ENCODE measurements at regions not wholly inside any gene's neighbourhood (a gene's known extent, or its start where the extent isn't known, plus 50 kb on each side); places are given as distances from the start of the nearest gene placed in this dataset.
A peak's percentile ranks its signal among the peaks of the same experiment; 100 is the strongest.
"Not testable (repeated sequence)": the region's sequence is repeated elsewhere in the genome, so short reads cannot be mapped to it uniquely, and the experiment has no call there.

GRCh38 chr12:124471828-124472227, 95.6 kb downstream of the NCOR2 start:
- DNase-seq: no peak

GRCh38 chr12:124470806-124471205, 96.6 kb downstream of the NCOR2 start:
- DNase-seq: no peak

- DNase-seq: no peak
Observed at GRCh38 chr12:124470139-124470538, 97.3 kb downstream of the NCOR2 start.

- DNase-seq: no peak
Observed at GRCh38 chr12:124469193-124469888, 98.1 kb downstream of the NCOR2 start.

- not testable (repeated sequence) for DNase-seq
Observed at GRCh38 chr12:124467549-124467948, 99.9 kb downstream of the NCOR2 start.

GRCh38 chr12:124466216-124467128, 100.9 kb downstream of the NCOR2 start:
- no peak for DNase-seq

GRCh38 chr12:124465473-124465872, 101.9 kb downstream of the NCOR2 start:
- DNase-seq: no peak

GRCh38 chr12:124464830-124465229, 102.6 kb downstream of the NCOR2 start:
- DNase-seq: no peak

- peak; percentile 13 for DNase-seq
Observed at GRCh38 chr12:124464062-124464461, 103.3 kb downstream of the NCOR2 start.

- no peak for DNase-seq
Observed at GRCh38 chr12:124463341-124463921, 104.0 kb downstream of the NCOR2 start.

GRCh38 chr12:124462750-124463149, 104.7 kb downstream of the NCOR2 start:
- DNase-seq: no peak

- no peak for DNase-seq
Observed at GRCh38 chr12:124461851-124462623, 105.4 kb downstream of the NCOR2 start.

GRCh38 chr12:124461241-124461673, 106.2 kb downstream of the NCOR2 start:
- DNase-seq: no peak

GRCh38 chr12:124460771-124461170, 106.6 kb downstream of the NCOR2 start:
- DNase-seq: no peak

GRCh38 chr12:124459852-124460645, 107.4 kb downstream of the NCOR2 start:
- no peak for DNase-seq

- no peak for DNase-seq
Observed at GRCh38 chr12:124458992-124459851, 108.2 kb downstream of the NCOR2 start.

GRCh38 chr12:124458220-124458991, 109.0 kb downstream of the NCOR2 start:
- DNase-seq: no peak

- DNase-seq: no peak
Observed at GRCh38 chr12:124457287-124458219, 109.9 kb downstream of the NCOR2 start.

GRCh38 chr12:124456652-124457152, 110.7 kb downstream of the NCOR2 start:
- DNase-seq: no peak

Measured in RPMI8226 (cell line).